ENCODE measurements at regions not wholly inside any gene's neighbourhood (a gene's known extent, or its start where the extent isn't known, plus 50 kb on each side); places are given as distances from the start of the nearest gene placed in this dataset.

GRCh38 chr2:221845021-221845365 lies 272.9 kb upstream of the EPHA4 start:
- no peak for TF ChIP-seq EZH2 (IDR thresholded peaks at IDR 0.05; ENCODE audit: borderline replicate concordance, low read depth, low read length, poor library complexity, severe bottlenecking)
- TF ChIP-seq, protein P1, sequence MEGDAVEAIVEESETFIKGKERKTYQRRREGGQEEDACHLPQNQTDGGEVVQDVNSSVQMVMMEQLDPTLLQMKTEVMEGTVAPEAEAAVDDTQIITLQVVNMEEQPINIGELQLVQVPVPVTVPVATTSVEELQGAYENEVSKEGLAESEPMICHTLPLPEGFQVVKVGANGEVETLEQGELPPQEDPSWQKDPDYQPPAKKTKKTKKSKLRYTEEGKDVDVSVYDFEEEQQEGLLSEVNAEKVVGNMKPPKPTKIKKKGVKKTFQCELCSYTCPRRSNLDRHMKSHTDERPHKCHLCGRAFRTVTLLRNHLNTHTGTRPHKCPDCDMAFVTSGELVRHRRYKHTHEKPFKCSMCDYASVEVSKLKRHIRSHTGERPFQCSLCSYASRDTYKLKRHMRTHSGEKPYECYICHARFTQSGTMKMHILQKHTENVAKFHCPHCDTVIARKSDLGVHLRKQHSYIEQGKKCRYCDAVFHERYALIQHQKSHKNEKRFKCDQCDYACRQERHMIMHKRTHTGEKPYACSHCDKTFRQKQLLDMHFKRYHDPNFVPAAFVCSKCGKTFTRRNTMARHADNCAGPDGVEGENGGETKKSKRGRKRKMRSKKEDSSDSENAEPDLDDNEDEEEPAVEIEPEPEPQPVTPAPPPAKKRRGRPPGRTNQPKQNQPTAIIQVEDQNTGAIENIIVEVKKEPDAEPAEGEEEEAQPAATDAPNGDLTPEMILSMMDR (conservative IDR thresholded peaks at IDR 0.05; ENCODE audit: low read depth, low read length), result no peak
